Testis (tissue), 2 donors: ENCODE measurements at regions not wholly inside any gene's neighbourhood (a gene's known extent, or its start where the extent isn't known, plus 50 kb on each side); places are given as distances from the start of the nearest gene placed in this dataset.

ENCODE experiments used
- DNase-seq: peaks from one replicate; pipeline ENCODE4 v3.0.0-alpha.2; 2019
- H3K27ac ChIP-seq, 2 donors: fragments of 200-600 bp; sonication (generic); one replicate each; pipeline ENCODE4 v1.5.1; 2019
- H3K27me3 ChIP-seq: fragments of 200-600 bp; sonication (generic); one replicate; pipeline ENCODE4 v1.5.1; 2019
- H3K36me3 ChIP-seq: fragments of 200-600 bp; sonication (generic); one replicate; pipeline ENCODE4 v1.5.1; 2017; ENCODE audit warnings: low read depth; ENCODE audit errors: missing control alignments
- H3K4me1 ChIP-seq: fragments of 200-600 bp; sonication (generic); one replicate; pipeline ENCODE4 v1.5.1; 2019
- H3K4me3 ChIP-seq, 2 donors: fragments of 200-600 bp; sonication (generic); one replicate each; pipeline ENCODE4 v1.5.1; 2017 to 2019
- H3K9me3 ChIP-seq: fragments of 200-600 bp; sonication (generic); one replicate; pipeline ENCODE4 v1.5.1; 2017
- CTCF ChIP-seq, 3 experiments: fragments of 450-650 bp in 2 of 3; fragments of 200-600 bp in 1 of 3; sonication (generic) in 1 of 3; IDR thresholded peaks; one replicate each; pipeline ENCODE4 v1.5.1; 2016 to 2019; ENCODE audit warnings: antibody characterized with exemption in 3 of 3, mild to moderate bottlenecking in 2 of 3, moderate library complexity in 1 of 3
- POLR2A ChIP-seq: fragments of 450-650 bp; IDR thresholded peaks from one replicate; pipeline ENCODE4 v1.6.1; 2017; ENCODE audit warnings: antibody characterized with exemption, mild to moderate bottlenecking, moderate library complexity
- WGBS, 2 donors: methylation state at CpG; one replicate each; pipeline ENCODE4 v1.1.5; 2018; 5-methylcytosine and 5-hydroxymethylcytosine counted together
- intact Hi-C: fragments of 100-400 bp; cut with DNase I; formaldehyde crosslinking; loops from one replicate; pipeline ENCODE4 v1.15.1; 2023; ENCODE audit warnings: low total_unique reads

- Histone ChIP-seq H3K27me3 (no peaks in the 10 kb centered on the region), H3K4me1 (peaks cover 11% of the 10 kb centered on the region), H3K27ac (no peak overlapping the region), H3K4me3 (no peak overlapping the region), H3K36me3 (no peaks in the 10 kb centered on the region), H3K9me3 (no peaks in the 10 kb centered on the region)
- intact Hi-C loops = no loop called here
- TF ChIP-seq CTCF (IDR thresholded peaks at IDR 0.05) (no peak), POLR2A (no peak)
- WGBS, 2 donors = 76 to 79% methylated on average over 2 of the region's 2 CpGs
- no peak for DNase-seq
Observed at GRCh38 chr15:53447053-53447574, 312.3 kb downstream of the WDR72 start.

GRCh38 chr15:53446376-53446775 is 313.1 kb downstream of the WDR72 start:
- peaks cover 11% of the 10 kb centered on the region for H3K4me1 ChIP-seq
- WGBS, 2 donors = 21 to 22% methylated on average over 1 of the region's 1 CpG
- H3K9me3 ChIP-seq = no peaks in the 10 kb centered on the region
- no peaks in the 10 kb centered on the region for H3K36me3 ChIP-seq
- TF ChIP-seq POLR2A (no peak), CTCF (IDR thresholded peaks at IDR 0.05) (no peak)
- intact Hi-C loops = no loop called here
- no peak overlapping the region for H3K27ac ChIP-seq
- H3K4me3 ChIP-seq = no peak overlapping the region
- DNase-seq = no peak
- no peaks in the 10 kb centered on the region for H3K27me3 ChIP-seq

GRCh38 chr15:53445531-53445930 is 313.9 kb downstream of the WDR72 start:
- 92 to 95% methylated on average over 7 of the region's 7 CpGs for WGBS, 2 donors

GRCh38 chr15:53437985-53438841 is 321.2 kb downstream of the WDR72 start:
- Histone ChIP-seq H3K27ac (no peak overlapping the region), H3K4me3 (no peak overlapping the region), H3K4me1 (no peaks in the 10 kb centered on the region), H3K36me3 (no peaks in the 10 kb centered on the region), H3K9me3 (no peaks in the 10 kb centered on the region), H3K27me3 (no peaks in the 10 kb centered on the region)
- WGBS, 2 donors = 84 to 94% methylated on average over 5 of the region's 5 CpGs
- TF ChIP-seq CTCF (IDR thresholded peaks at IDR 0.05) (no peak), POLR2A (no peak)
- DNase-seq = no peak
- intact Hi-C loops = no loop called here

More at GRCh38 chr15:53445531-53445930, 313.9 kb downstream of the WDR72 start:
- H3K9me3 ChIP-seq = no peaks in the 10 kb centered on the region
- H3K4me1 ChIP-seq = peaks cover 11% of the 10 kb centered on the region
- intact Hi-C loops = no loop called here
- H3K27ac ChIP-seq = no peak overlapping the region
- H3K36me3 ChIP-seq = no peaks in the 10 kb centered on the region
- H3K27me3 ChIP-seq = no peaks in the 10 kb centered on the region
- DNase-seq = no peak
- no peak overlapping the region for H3K4me3 ChIP-seq
- no peak for TF ChIP-seq POLR2A
- no peak for TF ChIP-seq CTCF (IDR thresholded peaks at IDR 0.05)
